ENCODE measurements at regions not wholly inside any gene's neighbourhood (a gene's known extent, or its start where the extent isn't known, plus 50 kb on each side); places are given as distances from the start of the nearest gene placed in this dataset.

- no peak for TF ChIP-seq TAF1 (IDR thresholded peaks at IDR 0.05; ENCODE audit: borderline replicate concordance, insufficient read depth, low read length)
- no peak for TF ChIP-seq FOXP2 (optimal IDR thresholded peaks at IDR 0.05; ENCODE audit: borderline replicate concordance, extremely low read depth, extremely low read length, insufficient read depth)
Measured at GRCh38 chr5:155783246-155783645, 543.7 kb upstream of the SGCD start.

GRCh38 chr5:155783791-155784190, 543.2 kb upstream of the SGCD start:
- no peak for TF ChIP-seq TAF1 (IDR thresholded peaks at IDR 0.05; ENCODE audit: borderline replicate concordance, insufficient read depth, low read length)
- TF ChIP-seq SIN3A (IDR thresholded peaks at IDR 0.05; ENCODE audit: borderline replicate concordance, insufficient read depth, low read length): no peak
- TF ChIP-seq POLR2AphosphoS5 (IDR thresholded peaks at IDR 0.05; ENCODE audit: low read depth, low read length): no peak
- no peak for TF ChIP-seq FOXP2 (optimal IDR thresholded peaks at IDR 0.05; ENCODE audit: borderline replicate concordance, extremely low read depth, extremely low read length, insufficient read depth)
- no peak for TF ChIP-seq REST (IDR thresholded peaks at IDR 0.05; ENCODE audit: insufficient read depth in 1 of 2, low read depth in 2 of 2, low read length in 2 of 2)

- TF ChIP-seq FOXP2 (optimal IDR thresholded peaks at IDR 0.05; ENCODE audit: borderline replicate concordance, extremely low read depth, extremely low read length, insufficient read depth): no peak
- no peak for TF ChIP-seq REST (IDR thresholded peaks at IDR 0.05; ENCODE audit: insufficient read depth in 1 of 2, low read depth in 2 of 2, low read length in 2 of 2)
- TF ChIP-seq POLR2AphosphoS5 (IDR thresholded peaks at IDR 0.05; ENCODE audit: low read depth, low read length): no peak
- no peak for TF ChIP-seq SIN3A (IDR thresholded peaks at IDR 0.05; ENCODE audit: borderline replicate concordance, insufficient read depth, low read length)
- TF ChIP-seq TAF1 (IDR thresholded peaks at IDR 0.05; ENCODE audit: borderline replicate concordance, insufficient read depth, low read length): no peak
Measured at GRCh38 chr5:155786108-155786507, 540.9 kb upstream of the SGCD start.

GRCh38 chr5:155792873-155793272, 534.1 kb upstream of the SGCD start:
- TF ChIP-seq SIN3A (IDR thresholded peaks at IDR 0.05; ENCODE audit: borderline replicate concordance, insufficient read depth, low read length) (no peak), REST (IDR thresholded peaks at IDR 0.05; ENCODE audit: insufficient read depth in 1 of 2, low read depth in 2 of 2, low read length in 2 of 2) (no peak)

GRCh38 chr5:155794795-155795194, 532.2 kb upstream of the SGCD start:
- TF ChIP-seq FOXP2 (optimal IDR thresholded peaks at IDR 0.05; ENCODE audit: borderline replicate concordance, extremely low read depth, extremely low read length, insufficient read depth) (no peak), TAF1 (IDR thresholded peaks at IDR 0.05; ENCODE audit: borderline replicate concordance, insufficient read depth, low read length) (no peak), POLR2AphosphoS5 (IDR thresholded peaks at IDR 0.05; ENCODE audit: low read depth, low read length) (no peak), SIN3A (IDR thresholded peaks at IDR 0.05; ENCODE audit: borderline replicate concordance, insufficient read depth, low read length) (no peak), REST (IDR thresholded peaks at IDR 0.05; ENCODE audit: insufficient read depth in 1 of 2, low read depth in 2 of 2, low read length in 2 of 2) (no peak)
